Activated CD4-positive, alpha-beta T cell treated with anti-CD3 and anti-CD28 coated beads, Interleukin-2, amount 10 ng/mL, durations not matched to agents 24 days and 14 days (primary cell): ENCODE measurements at regions not wholly inside any gene's neighbourhood (a gene's known extent, or its start where the extent isn't known, plus 50 kb on each side); places are given as distances from the start of the nearest gene placed in this dataset.

ENCODE experiments used
- DNase-seq: peaks from one replicate; pipeline ENCODE4 v3.0.0; 2022
- H3K27ac Mint-ChIP-seq: one replicate; pipeline ENCODE4 v1.8.0; 2022; ENCODE audit warnings: mild to moderate bottlenecking, mixed read lengths
- H3K27me3 Mint-ChIP-seq: one replicate; pipeline ENCODE4 v1.8.0; 2022; ENCODE audit warnings: mixed read lengths
- H3K36me3 Mint-ChIP-seq: one replicate; pipeline ENCODE4 v1.8.0; 2022; ENCODE audit warnings: low read depth, mild to moderate bottlenecking, mixed read lengths
- H3K4me1 Mint-ChIP-seq: one replicate; pipeline ENCODE4 v1.8.0; 2021; ENCODE audit warnings: mixed read lengths
- H3K4me3 Mint-ChIP-seq: one replicate; pipeline ENCODE4 v1.8.0; 2022; ENCODE audit warnings: mild to moderate bottlenecking, moderate library complexity, mixed read lengths
- H3K9me3 Mint-ChIP-seq: one replicate; pipeline ENCODE4 v1.8.0; 2021; ENCODE audit warnings: mixed read lengths
- intact Hi-C: fragments of 100-400 bp; cut with micrococcal nuclease; formaldehyde crosslinking; loops from one replicate; pipeline ENCODE4 v1.15.1; 2023

DNA sequence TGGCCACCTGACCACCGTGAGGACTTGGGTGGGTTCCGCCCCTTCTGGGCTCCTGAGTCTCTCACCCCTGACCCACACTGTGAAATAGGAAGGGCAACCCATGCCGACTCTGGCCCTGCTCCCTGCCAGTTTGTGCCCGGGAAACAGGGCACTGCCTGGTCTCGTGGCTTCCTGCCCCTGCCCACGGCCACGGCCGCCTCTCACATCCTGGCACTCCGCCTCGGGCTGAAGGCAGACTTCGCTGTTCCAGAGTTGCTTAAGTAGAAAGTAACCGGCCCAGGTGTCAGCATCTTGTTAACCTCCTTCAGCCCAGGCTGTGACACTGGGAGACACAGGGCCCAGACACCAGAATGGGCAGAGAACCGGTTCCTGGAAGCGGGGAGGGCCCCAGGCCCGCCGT, 68.7 kb upstream of the RNU6ATAC start:
- DNase-seq, result no peak
- Mint-ChIP-seq H3K9me3 (no peaks in the 10 kb centered on the region), H3K36me3 (no peaks in the 10 kb centered on the region), H3K27ac (no peak overlapping the region), H3K4me3 (no peak overlapping the region), H3K27me3 (no peaks in the 10 kb centered on the region), H3K4me1 (no peaks in the 10 kb centered on the region)
- intact Hi-C loops, result no loop called here

DNA sequence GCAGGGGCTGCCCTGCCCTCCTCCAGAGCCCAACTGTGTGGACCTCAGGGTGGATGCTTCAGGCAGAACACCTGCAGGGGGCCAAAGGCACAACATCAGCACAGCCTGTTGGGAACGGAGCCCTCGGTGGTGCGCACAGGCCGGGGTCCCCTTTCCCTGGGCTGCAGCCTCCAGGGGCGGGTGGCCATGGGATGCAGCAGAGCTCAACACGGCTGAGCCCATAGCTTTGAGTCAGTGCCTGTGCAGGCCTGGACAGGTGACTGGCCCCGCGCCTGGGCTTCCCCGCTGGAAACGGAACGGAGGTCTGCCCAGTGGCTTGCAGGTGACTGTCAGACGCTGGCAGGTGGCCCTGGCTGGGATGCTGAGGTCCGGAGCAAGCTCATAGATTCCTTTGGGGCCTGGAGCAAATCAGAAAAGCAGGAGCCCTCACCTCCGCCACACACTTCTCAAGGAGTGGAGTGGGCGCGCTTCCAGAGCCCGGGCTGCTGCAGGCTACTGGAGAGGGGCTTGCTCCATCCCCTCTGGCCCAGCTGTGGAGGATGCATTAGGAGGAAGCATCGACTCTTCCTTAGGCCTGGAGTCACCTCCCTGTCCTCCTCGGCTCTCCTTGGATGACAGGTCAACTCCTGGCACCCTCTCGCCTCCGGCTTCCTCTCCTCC, 69.8 kb upstream of the RNU6ATAC start:
- no peaks in the 10 kb centered on the region for H3K36me3 Mint-ChIP-seq
- H3K4me3 Mint-ChIP-seq, result no peak overlapping the region
- no peaks in the 10 kb centered on the region for H3K27me3 Mint-ChIP-seq
- DNase-seq, result no peak
- H3K27ac Mint-ChIP-seq, result no peak overlapping the region
- no peaks in the 10 kb centered on the region for H3K4me1 Mint-ChIP-seq
- intact Hi-C loops, result no loop called here
- H3K9me3 Mint-ChIP-seq, result no peaks in the 10 kb centered on the region

DNA sequence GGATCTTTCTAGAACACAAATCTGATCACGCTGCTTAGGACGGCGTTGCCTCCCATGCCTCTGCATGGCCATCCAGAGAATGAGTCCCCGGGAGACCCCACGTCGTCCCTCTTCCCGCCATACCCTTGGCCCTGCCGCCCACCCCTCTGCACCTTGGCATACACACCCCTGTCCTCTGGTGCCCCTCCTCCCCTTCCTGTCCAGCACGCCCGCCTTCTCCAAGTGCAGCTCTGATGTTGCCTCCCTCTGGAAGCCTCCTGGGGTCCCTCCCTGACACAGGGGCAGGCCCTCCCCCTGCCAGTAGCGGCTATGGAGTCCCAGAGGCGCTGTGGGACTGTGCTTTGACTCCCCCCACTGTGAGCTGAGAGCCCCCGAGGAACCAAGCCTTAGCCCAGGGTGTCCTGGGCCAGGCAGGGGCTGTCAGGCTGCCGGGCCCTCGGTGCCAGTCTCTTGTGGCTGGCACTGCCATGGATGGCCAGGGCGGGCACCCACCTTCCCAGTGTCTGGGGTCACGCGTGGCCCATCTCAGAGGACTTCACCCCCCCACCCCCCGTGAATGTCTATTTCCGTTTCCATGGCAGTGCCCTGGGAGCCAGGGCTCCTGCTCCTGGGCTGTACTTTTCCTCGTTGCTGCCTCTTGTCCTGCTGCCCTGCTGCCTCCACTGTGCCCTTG, 70.5 kb upstream of the RNU6ATAC start:
- Mint-ChIP-seq H3K27ac (no peak overlapping the region), H3K27me3 (no peaks in the 10 kb centered on the region), H3K36me3 (no peaks in the 10 kb centered on the region), H3K9me3 (no peaks in the 10 kb centered on the region), H3K4me1 (no peaks in the 10 kb centered on the region), H3K4me3 (no peak overlapping the region)
- no peak for DNase-seq
- intact Hi-C loops, result no loop called here

DNA sequence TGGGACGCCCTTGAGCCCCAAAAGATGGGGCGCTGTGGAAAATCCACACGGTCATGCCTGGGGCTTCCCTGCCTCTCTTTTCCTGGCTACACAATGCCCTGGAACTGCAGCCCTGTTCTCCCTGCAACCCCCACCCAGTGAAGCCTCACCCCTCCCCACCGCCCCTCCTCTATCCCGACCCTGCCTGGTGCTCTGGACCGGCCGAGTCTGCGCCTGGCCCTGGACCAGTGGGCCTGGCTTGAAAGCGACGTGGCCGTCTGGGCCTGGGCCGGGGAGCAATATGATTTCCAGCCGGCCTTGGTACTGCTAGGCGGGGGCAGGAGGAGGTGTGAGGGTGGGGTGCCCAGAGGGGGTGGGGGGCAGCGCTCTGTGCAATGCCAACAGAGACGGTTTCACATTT, 71.0 kb upstream of the RNU6ATAC start:
- Mint-ChIP-seq H3K4me1 (no peaks in the 10 kb centered on the region), H3K36me3 (no peaks in the 10 kb centered on the region), H3K9me3 (no peaks in the 10 kb centered on the region), H3K27me3 (no peaks in the 10 kb centered on the region), H3K4me3 (no peak overlapping the region), H3K27ac (no peak overlapping the region)
- DNase-seq, result no peak
- intact Hi-C loops, result no loop called here

DNA sequence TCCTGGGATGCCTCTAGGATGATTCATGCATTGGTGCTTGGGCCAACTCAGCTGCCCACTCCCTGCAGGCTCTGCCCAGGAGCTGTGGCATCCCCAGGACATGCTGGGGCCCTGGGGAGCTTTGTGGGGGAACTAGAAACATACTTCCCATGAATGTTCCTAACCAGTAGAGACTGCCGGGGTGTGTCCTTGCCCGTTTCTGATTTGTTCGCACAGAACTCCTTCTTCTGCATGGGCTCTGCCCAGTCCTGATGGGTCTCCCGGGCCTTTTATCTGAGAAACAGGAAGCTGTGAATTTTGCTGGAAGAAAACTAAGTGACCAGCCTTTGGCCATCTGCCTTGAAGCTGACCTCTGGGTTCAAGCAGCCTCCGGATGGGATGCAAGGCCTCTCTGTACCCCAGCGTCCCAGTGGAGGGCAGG, 71.6 kb upstream of the RNU6ATAC start:
- Mint-ChIP-seq H3K9me3 (no peaks in the 10 kb centered on the region), H3K27ac (no peak overlapping the region), H3K4me3 (no peak overlapping the region), H3K27me3 (no peaks in the 10 kb centered on the region), H3K4me1 (no peaks in the 10 kb centered on the region), H3K36me3 (no peaks in the 10 kb centered on the region)
- DNase-seq, result no peak
- intact Hi-C loops, result no loop called here

DNA sequence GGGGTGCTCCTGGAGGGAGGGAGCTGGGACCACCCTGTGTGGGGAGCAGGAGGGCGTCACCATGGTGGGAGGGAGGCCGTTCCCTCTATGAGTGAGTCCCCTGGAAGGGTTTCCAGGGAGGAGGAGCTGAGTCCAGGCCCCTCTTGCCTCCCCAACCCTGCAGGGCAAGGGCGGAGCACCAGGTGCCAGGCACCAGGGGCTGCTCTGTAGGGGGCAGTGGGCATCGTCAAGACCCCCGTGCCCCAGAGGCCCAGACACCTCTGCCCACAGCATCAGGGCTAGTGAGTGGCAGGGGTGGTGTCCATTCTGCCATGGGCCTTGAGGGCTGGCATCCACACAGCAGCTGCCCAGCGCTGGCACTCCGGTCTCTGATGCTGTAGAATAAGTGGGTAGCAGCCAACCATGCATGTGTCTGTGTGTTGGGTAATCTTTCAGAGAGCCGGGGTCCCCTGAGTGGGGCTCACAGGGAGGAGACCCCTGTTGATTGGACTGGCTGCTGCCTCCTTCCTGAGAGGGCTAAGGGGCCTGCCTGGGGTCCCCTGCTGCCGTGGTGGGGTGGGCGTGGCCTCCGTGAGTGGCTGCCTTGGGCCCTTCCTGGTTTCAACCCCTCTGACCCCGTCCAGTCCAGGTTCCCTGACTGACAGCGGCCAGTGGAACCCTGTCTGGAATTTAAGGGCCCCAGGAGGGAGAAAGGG, 72.7 kb upstream of the RNU6ATAC start:
- Mint-ChIP-seq H3K27me3 (peaks cover 1% of the 10 kb centered on the region), H3K9me3 (no peaks in the 10 kb centered on the region), H3K4me1 (no peaks in the 10 kb centered on the region), H3K27ac (no peak overlapping the region), H3K36me3 (no peaks in the 10 kb centered on the region), H3K4me3 (no peak overlapping the region)
- intact Hi-C loops, result no loop called here
- DNase-seq, result no peak

DNA sequence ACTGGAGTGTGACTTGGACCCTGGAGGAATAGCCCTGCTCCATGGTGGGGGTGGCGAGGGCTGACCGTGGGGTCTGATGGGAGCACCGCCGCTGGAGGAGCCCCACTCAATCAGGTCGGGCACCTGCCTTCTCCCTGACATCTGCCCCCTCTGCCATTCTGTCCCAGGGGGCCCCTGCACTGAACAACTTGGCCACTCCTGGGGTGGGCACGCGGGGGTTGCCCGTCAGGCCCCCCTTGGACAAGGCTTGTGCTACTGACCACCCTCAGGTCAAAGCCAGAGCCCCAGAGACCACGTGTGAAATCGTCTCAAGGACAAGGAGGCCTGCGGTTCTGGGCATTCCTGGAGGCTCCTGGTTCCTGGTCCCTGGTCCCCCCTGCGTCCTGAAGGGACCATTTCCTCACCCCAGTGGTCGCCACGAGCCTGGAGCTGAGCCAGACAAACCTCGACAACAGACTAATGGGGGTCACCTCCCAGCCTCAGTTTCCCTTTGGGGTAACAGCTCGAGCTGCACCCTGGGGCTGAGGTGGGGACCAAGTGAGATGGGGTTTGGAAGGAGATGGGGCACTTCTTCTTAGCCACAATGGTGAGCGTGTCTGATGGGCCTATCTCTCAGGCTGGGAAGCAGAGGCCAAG, 73.4 kb upstream of the RNU6ATAC start:
- H3K4me3 Mint-ChIP-seq, result no peak overlapping the region
- H3K27me3 Mint-ChIP-seq, result peaks cover 4% of the 10 kb centered on the region
- intact Hi-C loops, result no loop called here
- H3K9me3 Mint-ChIP-seq, result no peaks in the 10 kb centered on the region
- no peak overlapping the region for H3K27ac Mint-ChIP-seq
- no peaks in the 10 kb centered on the region for H3K4me1 Mint-ChIP-seq
- no peaks in the 10 kb centered on the region for H3K36me3 Mint-ChIP-seq
- DNase-seq, result no peak

DNA sequence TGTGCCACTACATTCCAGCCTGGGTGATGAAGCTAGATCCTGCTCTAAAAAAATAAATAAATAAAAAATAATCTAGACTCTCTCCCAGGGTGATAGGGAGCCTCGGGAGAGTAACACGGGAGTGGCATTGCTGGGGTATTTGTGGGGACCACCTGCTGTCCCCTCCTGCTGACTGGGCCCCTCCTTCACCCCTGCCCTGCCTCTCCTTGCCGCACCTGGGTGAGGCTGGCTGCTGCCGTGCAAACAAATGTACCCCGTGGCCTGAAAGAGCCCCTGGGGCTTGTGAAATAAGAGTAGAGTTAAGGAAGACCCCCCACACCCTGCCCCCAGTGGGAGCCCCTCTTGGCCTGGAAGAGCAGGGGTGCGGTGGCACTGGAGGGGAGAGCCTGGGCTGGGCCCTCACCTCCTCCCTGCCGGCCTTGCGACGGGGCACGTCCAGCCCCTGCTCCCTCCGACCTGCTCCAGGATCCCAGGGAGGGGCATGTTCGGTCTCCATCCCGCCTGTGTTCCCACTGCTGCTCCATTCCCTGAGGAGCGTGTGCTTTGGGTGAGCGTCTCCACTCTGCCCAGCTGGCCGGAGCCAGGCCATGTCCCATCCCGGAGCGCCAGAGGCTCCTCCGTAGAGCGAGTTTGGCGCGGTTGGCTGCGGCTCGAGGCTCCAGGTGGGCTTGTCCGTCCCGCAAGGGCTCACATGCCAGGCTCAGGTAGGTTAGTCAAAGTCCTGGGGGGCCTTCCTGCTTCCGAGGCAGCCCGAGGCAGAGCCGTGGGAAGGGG, 75.0 kb upstream of the RNU6ATAC start:
- Mint-ChIP-seq H3K9me3 (no peaks in the 10 kb centered on the region), H3K36me3 (no peaks in the 10 kb centered on the region), H3K27ac (no peak overlapping the region), H3K27me3 (peaks cover 10% of the 10 kb centered on the region), H3K4me3 (no peak overlapping the region), H3K4me1 (peaks cover 9% of the 10 kb centered on the region)
- DNase-seq, result no peak
- intact Hi-C loops, result no loop called here

DNA sequence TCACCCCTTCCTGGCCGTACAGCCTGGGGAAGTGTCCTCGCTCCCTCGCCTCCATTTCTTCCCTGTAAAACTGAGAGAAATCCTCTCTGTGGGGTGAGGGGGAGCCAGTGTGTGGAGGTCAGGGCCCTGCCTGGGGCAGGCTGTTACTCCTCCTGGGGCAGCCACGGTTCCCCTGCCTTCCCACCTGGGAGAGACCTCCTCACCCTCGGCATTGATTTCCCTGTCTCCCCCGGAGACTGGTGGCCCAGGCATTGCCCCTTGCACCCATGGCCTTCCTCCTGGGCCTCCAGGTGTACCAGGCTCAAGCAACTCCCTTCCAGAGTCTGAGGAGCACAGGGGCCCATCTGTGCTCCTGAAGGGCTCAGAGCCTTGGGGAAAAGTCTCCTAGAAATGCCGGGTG, 75.6 kb upstream of the RNU6ATAC start:
- Mint-ChIP-seq H3K36me3 (no peaks in the 10 kb centered on the region), H3K4me3 (no peak overlapping the region), H3K4me1 (peaks cover 9% of the 10 kb centered on the region), H3K27me3 (peaks cover 13% of the 10 kb centered on the region), H3K9me3 (no peaks in the 10 kb centered on the region), H3K27ac (no peak overlapping the region)
- intact Hi-C loops, result no loop called here
- no peak for DNase-seq

DNA sequence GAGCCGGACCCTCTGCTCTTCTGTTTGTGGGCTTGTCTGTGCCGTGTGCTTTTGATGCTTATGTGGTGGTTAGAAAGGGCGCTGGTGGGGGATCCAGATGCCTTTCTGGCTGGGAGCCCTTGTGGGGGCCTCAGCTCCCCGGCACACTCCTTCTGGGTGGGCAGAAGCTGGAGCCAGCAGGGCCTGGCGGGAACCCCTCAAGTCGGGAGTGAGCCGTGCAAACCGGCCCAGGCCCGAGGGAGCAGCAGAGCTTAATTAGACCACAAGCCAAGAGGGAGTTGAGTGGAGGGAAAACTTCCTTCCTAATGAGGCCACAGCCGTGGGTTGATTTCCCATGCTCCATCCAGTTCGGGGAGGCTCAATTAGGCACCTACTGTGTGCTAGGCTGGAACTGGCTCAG, 76.0 kb upstream of the RNU6ATAC start:
- H3K9me3 Mint-ChIP-seq, result no peaks in the 10 kb centered on the region
- DNase-seq, result no peak
- no peak overlapping the region for H3K27ac Mint-ChIP-seq
- intact Hi-C loops, result no loop called here
- peaks cover 9% of the 10 kb centered on the region for H3K4me1 Mint-ChIP-seq
- no peak overlapping the region for H3K4me3 Mint-ChIP-seq
- H3K27me3 Mint-ChIP-seq, result peaks cover 13% of the 10 kb centered on the region
- H3K36me3 Mint-ChIP-seq, result no peaks in the 10 kb centered on the region

DNA sequence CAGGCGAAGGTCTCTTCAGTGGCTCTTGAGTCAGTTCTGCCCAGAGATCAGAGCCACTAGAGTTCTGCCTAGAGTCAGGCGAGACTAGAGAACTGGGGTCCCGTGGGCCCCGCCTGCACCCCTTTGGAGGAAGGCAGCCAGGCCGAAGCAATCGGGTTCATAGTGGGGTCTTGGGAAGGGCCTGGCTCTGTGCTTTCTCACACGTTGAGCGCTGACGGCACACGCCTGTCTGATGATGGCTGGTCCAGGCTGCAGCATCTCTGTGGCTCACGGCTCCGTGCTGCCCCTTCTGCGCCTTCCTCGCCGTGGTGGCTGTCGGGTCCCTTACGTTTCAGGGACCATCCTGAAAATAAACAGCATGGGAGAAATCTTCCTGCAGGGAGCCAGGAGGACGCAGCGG, 78.3 kb upstream of the RNU6ATAC start:
- Mint-ChIP-seq H3K4me1 (peaks cover 9% of the 10 kb centered on the region), H3K27ac (no peak overlapping the region), H3K36me3 (no peaks in the 10 kb centered on the region), H3K9me3 (peaks cover 6% of the 10 kb centered on the region), H3K4me3 (no peak overlapping the region), H3K27me3 (peaks cover 13% of the 10 kb centered on the region)
- DNase-seq, result no peak
- intact Hi-C loops, result no loop called here

DNA sequence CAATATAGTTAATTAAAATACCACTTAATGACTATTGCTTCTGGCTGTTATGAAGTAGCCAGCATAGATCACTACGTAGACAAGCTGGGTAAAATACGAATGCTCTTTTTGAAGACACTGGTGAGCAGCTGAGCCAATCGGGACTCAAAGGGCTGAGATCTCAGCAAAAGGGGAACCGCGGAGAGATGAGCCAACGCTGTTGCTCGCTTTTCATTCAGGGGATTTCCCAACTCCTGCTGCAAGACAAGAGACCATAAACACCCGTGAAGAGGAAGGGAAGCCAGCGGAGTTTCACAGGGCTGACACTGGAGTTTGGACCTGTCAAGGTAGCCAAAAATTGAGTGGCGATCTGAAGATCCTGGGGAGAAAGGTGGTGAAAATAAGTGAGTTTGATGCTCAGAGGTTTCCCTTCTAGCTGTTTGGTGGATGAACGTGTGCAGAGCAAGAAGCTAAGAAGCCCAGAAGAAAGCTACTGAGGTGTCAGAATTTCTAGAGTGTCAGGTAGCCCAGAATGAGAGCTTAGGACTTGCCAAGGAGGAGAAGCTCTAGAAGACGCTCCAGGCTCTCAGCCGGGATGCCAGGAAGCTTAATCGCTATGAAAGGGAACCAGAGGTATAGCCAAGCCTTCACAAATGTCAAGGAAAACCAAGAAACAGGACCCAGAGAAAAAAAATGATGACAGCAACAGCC, 79.6 kb upstream of the RNU6ATAC start:
- H3K27me3 Mint-ChIP-seq, result peaks cover 13% of the 10 kb centered on the region

DNA sequence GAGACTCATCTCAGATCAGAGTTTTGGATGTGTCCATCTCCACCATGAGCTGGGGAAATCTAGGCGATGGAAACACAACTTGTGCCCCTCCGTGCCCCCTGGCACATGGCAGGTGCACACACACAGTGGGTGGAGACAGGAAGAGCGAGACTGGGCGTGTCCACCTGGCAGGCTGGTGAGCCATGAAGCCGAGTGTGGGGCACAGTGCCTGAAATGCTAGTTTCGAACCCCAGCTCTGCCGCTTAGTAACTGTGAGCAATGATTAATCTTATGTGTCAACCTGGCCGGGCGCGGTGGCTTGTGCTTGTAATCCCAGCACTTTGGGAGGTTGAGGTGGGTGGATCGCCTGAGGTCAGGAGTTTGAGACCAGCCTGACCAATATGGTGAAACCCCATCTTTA, 80.8 kb upstream of the RNU6ATAC start:
- no peak for DNase-seq
- Mint-ChIP-seq H3K4me3 (no peak overlapping the region), H3K4me1 (peaks cover 9% of the 10 kb centered on the region), H3K27ac (no peak overlapping the region), H3K27me3 (peaks cover 13% of the 10 kb centered on the region), H3K36me3 (no peaks in the 10 kb centered on the region), H3K9me3 (peaks cover 9% of the 10 kb centered on the region)
- intact Hi-C loops, result no loop called here

More for the DNA sequence above, 79.6 kb upstream of the RNU6ATAC start:
- peaks cover 9% of the 10 kb centered on the region for H3K4me1 Mint-ChIP-seq
- H3K9me3 Mint-ChIP-seq, result peaks cover 9% of the 10 kb centered on the region
- peak; percentile 79 for DNase-seq
- H3K4me3 Mint-ChIP-seq, result peak overlapping the region; percentile 53
- no peak overlapping the region for H3K27ac Mint-ChIP-seq
- no peaks in the 10 kb centered on the region for H3K36me3 Mint-ChIP-seq
- intact Hi-C loops, result no loop called here
